Esophagus muscularis mucosa (tissue), 4 donors: ENCODE measurements at regions not wholly inside any gene's neighbourhood (a gene's known extent, or its start where the extent isn't known, plus 50 kb on each side); places are given as distances from the start of the nearest gene placed in this dataset.

Experiments
- DNase-seq: peaks from one replicate; pipeline ENCODE4 v3.0.0-alpha.2; 2017; ENCODE audit errors: extremely low spot score
- H3K27ac ChIP-seq, 4 donors: fragments of 200-600 bp; sonication (generic); replicated peaks in 1 of 4; 1 replicate in 3 of 4; 2 replicates in 1 of 4; pipeline ENCODE4 v1.5.1; 2016 to 2019; ENCODE audit warnings: mild to moderate bottlenecking in 1 of 4
- H3K27me3 ChIP-seq, 4 donors: fragments of 200-600 bp; sonication (generic); one replicate each; pipeline versions ENCODE4 v1.5.1 to v1.6.0; 2016 to 2019
- H3K36me3 ChIP-seq, 4 donors: fragments of 200-600 bp; sonication (generic); one replicate each; pipeline ENCODE4 v1.5.1; 2016 to 2019
- H3K4me1 ChIP-seq, 4 donors: fragments of 200-600 bp; sonication (generic); one replicate each; pipeline ENCODE4 v1.5.1; 2016 to 2019
- H3K4me3 ChIP-seq, 4 donors: fragments of 200-600 bp; sonication (generic); 1 replicate in 2 of 4; 2 replicates in 2 of 4; pipeline ENCODE4 v1.5.1; 2016 to 2019; ENCODE audit warnings: mild to moderate bottlenecking in 4 of 4, moderate library complexity in 1 of 4
- H3K9me3 ChIP-seq, 4 donors: fragments of 200-600 bp; sonication (generic); 1 replicate in 3 of 4; 2 replicates in 1 of 4; pipeline ENCODE4 v1.5.1; 2016 to 2019
- CTCF ChIP-seq, 3 experiments: fragments of 200-600 bp in 2 of 3; fragments of 450-650 bp in 1 of 3; sonication (generic) in 2 of 3; IDR thresholded peaks; one replicate each; pipeline ENCODE4 v1.5.1; 2017 to 2019; ENCODE audit warnings: antibody characterized with exemption in 3 of 3, mild to moderate bottlenecking in 2 of 3, moderate library complexity in 1 of 3
- EP300 ChIP-seq: sonication (generic); formaldehyde crosslinking; IDR thresholded peaks from one replicate; pipeline ENCODE4 v1.6.1; 2017; ENCODE audit warnings: antibody characterized with exemption
- POLR2A ChIP-seq: fragments of 450-650 bp; IDR thresholded peaks from one replicate; pipeline ENCODE4 v1.6.1; 2017; ENCODE audit warnings: antibody characterized with exemption, moderate library complexity, mild to moderate bottlenecking, low read depth
- POLR2AphosphoS5 ChIP-seq, 2 donors: sonication (generic); formaldehyde crosslinking; IDR thresholded peaks; one replicate each; pipeline ENCODE4 v1.6.1; 2017; ENCODE audit warnings: antibody characterized with exemption in 2 of 2
- WGBS: methylation state at CpG from one replicate; pipeline ENCODE4 v1.1.5; 2018; 5-methylcytosine and 5-hydroxymethylcytosine counted together
- intact Hi-C: fragments of 100-400 bp; cut with DNase I; formaldehyde crosslinking; loops from one replicate; pipeline ENCODE4 v1.15.1; 2023

- no peaks in the 10 kb centered on the region for H3K4me1 ChIP-seq
- no peaks in the 10 kb centered on the region for H3K27me3 ChIP-seq
- peaks cover 0 to 5% (median 2%) of the 10 kb centered on the region in 4 donors for H3K9me3 ChIP-seq
- 66% methylated on average over 6 of the region's 6 CpGs for WGBS
- no peak for TF ChIP-seq EP300
- TF ChIP-seq POLR2A: no peak
- no peak for TF ChIP-seq POLR2AphosphoS5 (IDR thresholded peaks at IDR 0.05)
- no peak for TF ChIP-seq CTCF (IDR thresholded peaks at IDR 0.05)
- no peak overlapping the region for H3K4me3 ChIP-seq
- H3K36me3 ChIP-seq: no peaks in the 10 kb centered on the region
- H3K27ac ChIP-seq: no peak overlapping the region
- DNase-seq: no peak
- intact Hi-C loops: no loop called here
Observed at GRCh38 chr4:187827631-187828030, 167.9 kb upstream of the ZFP42 start.

- H3K36me3 ChIP-seq: no peaks in the 10 kb centered on the region
- H3K9me3 ChIP-seq: no peaks in the 10 kb centered on the region
- TF ChIP-seq POLR2A (no peak), EP300 (no peak), CTCF (IDR thresholded peaks at IDR 0.05) (no peak), POLR2AphosphoS5 (IDR thresholded peaks at IDR 0.05) (no peak)
- no peak overlapping the region for H3K4me3 ChIP-seq
- DNase-seq: no peak
- no peaks in the 10 kb centered on the region for H3K4me1 ChIP-seq
- intact Hi-C loops: no loop called here
- H3K27me3 ChIP-seq: no peaks in the 10 kb centered on the region
- no peak overlapping the region for H3K27ac ChIP-seq
Observed at GRCh38 chr4:187839765-187840164, 155.8 kb upstream of the ZFP42 start.

- Histone ChIP-seq H3K27ac (no peak overlapping the region), H3K36me3 (no peaks in the 10 kb centered on the region), H3K4me3 (no peak overlapping the region), H3K27me3 (no peaks in the 10 kb centered on the region), H3K4me1 (no peaks in the 10 kb centered on the region), H3K9me3 (no peaks in the 10 kb centered on the region)
- intact Hi-C loops: no loop called here
- 65% methylated on average over 2 of the region's 2 CpGs for WGBS
- TF ChIP-seq CTCF (IDR thresholded peaks at IDR 0.05) (no peak), POLR2AphosphoS5 (IDR thresholded peaks at IDR 0.05) (no peak), POLR2A (no peak), EP300 (no peak)
- DNase-seq: no peak
Observed at GRCh38 chr4:187840814-187841213, 154.8 kb upstream of the ZFP42 start.

DNA sequence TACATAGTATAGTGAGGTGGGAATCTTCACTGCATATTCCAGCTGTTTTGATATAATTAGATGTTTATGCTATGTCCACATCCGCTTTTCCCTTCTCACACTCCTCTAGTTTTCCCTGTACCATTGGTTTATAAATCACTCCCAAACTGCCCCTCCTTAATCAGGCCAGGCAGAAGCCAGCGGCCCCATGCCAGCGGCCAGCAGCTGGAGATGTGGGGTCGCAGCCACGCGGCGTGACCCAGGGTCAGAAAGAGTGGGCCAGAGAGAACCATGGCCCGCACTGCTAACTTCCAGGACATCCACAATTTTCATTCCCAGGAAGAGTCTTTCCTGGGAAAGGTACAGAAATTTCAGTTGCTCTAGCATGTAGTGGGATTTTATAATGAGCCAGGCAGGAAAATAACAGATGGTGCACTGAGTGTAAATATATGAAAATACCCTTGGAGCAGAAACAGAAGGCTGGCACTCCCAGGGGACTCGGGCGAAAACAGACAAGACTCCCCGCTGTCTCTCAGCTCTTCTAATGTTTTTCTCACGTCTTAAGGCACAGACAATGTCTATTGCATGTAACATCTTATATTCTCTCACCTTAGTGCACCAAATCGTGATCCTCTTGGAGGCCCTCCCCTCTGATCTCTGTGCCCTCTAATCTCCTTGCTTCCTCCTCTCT is 145.9 kb upstream of the ZFP42 start:
- Histone ChIP-seq H3K36me3 (no peaks in the 10 kb centered on the region), H3K9me3 (no peaks in the 10 kb centered on the region), H3K4me3 (no peak overlapping the region), H3K4me1 (no peaks in the 10 kb centered on the region), H3K27me3 (no peaks in the 10 kb centered on the region), H3K27ac (no peak overlapping the region)
- no peak for TF ChIP-seq POLR2AphosphoS5 (IDR thresholded peaks at IDR 0.05)
- no peak for TF ChIP-seq CTCF (IDR thresholded peaks at IDR 0.05)
- no peak for TF ChIP-seq EP300
- TF ChIP-seq POLR2A: no peak
- intact Hi-C loops: no loop called here
- DNase-seq: no peak
- 82% methylated on average over 13 of the region's 13 CpGs for WGBS

DNA sequence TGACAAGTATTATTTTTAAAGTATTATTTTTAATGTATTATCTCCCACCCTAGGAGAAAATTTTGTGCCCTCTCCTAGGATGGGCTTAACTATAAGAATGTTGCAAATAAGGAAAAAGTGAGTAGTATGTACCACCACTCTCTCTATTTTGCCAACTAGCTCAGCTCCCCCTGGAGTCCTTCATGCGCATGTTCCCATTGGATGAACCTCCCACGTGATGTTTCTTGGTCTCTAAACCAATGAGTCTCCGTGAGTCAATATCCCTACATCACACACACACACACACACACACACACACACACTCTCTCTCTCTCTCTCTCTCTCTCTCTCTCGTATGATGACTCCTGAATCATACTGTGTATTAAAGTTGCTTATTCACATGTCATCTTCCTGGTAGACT is 129.7 kb upstream of the ZFP42 start:
- H3K4me1 ChIP-seq: no peaks in the 10 kb centered on the region
- H3K4me3 ChIP-seq: no peak overlapping the region
- TF ChIP-seq POLR2A: no peak
- no peak for TF ChIP-seq EP300
- no peak for TF ChIP-seq POLR2AphosphoS5 (IDR thresholded peaks at IDR 0.05)
- TF ChIP-seq CTCF (IDR thresholded peaks at IDR 0.05): no peak
- intact Hi-C loops: no loop called here
- DNase-seq: no peak
- WGBS: 72% methylated on average over 4 of the region's 4 CpGs
- no peaks in the 10 kb centered on the region for H3K27me3 ChIP-seq
- no peaks in the 10 kb centered on the region for H3K9me3 ChIP-seq
- H3K27ac ChIP-seq: no peak overlapping the region
- no peaks in the 10 kb centered on the region for H3K36me3 ChIP-seq
